Globus pallidus (tissue), 1 donor: ENCODE measurements at regions not wholly inside any gene's neighbourhood (a gene's known extent, or its start where the extent isn't known, plus 50 kb on each side); places are given as distances from the start of the nearest gene placed in this dataset.

Source experiments
- DNase-seq: peaks from one replicate; pipeline ENCODE4 v3.0.0-alpha.2; 2015; ENCODE audit warnings: low spot score

- no peak for DNase-seq
Observed at GRCh38 chr20:48015943-48016723, 230.9 kb upstream of the SULF2 start.

GRCh38 chr20:48015141-48015910 lies 230.0 kb upstream of the SULF2 start:
- no peak for DNase-seq

- no peak for DNase-seq
Observed at GRCh38 chr20:48012401-48012974, 227.2 kb upstream of the SULF2 start.

- no peak for DNase-seq
Observed at GRCh38 chr20:48011025-48011424, 225.7 kb upstream of the SULF2 start.

- no peak for DNase-seq
Observed at GRCh38 chr20:48010623-48011022, 225.3 kb upstream of the SULF2 start.

GRCh38 chr20:48008850-48009515 lies 223.7 kb upstream of the SULF2 start:
- no peak for DNase-seq

GRCh38 chr20:48007351-48007750 lies 222.1 kb upstream of the SULF2 start:
- no peak for DNase-seq

GRCh38 chr20:48006036-48006833 lies 221.0 kb upstream of the SULF2 start:
- no peak for DNase-seq

- no peak for DNase-seq
Observed at GRCh38 chr20:48003021-48003420, 217.7 kb upstream of the SULF2 start.

- DNase-seq: peak; percentile 18
Observed at GRCh38 chr20:48002517-48002970, 217.3 kb upstream of the SULF2 start.

- no peak for DNase-seq
Observed at GRCh38 chr20:47999166-47999565, 213.9 kb upstream of the SULF2 start.

GRCh38 chr20:47998736-47999135 lies 213.5 kb upstream of the SULF2 start:
- DNase-seq: no peak

GRCh38 chr20:47995661-47996060 lies 210.4 kb upstream of the SULF2 start:
- no peak for DNase-seq

GRCh38 chr20:47993817-47994216 lies 208.5 kb upstream of the SULF2 start:
- DNase-seq: no peak

GRCh38 chr20:47993035-47993755 lies 207.9 kb upstream of the SULF2 start:
- no peak for DNase-seq

GRCh38 chr20:47991875-47992488 lies 206.7 kb upstream of the SULF2 start:
- no peak for DNase-seq

- no peak for DNase-seq
Observed at GRCh38 chr20:47990507-47991150, 205.3 kb upstream of the SULF2 start.

- no peak for DNase-seq
Observed at GRCh38 chr20:47989957-47990356, 204.7 kb upstream of the SULF2 start.

GRCh38 chr20:47988676-47989075 lies 203.4 kb upstream of the SULF2 start:
- no peak for DNase-seq
